Inferior parietal cortex (tissue), 1 donor: ENCODE measurements at regions not wholly inside any gene's neighbourhood (a gene's known extent, or its start where the extent isn't known, plus 50 kb on each side); places are given as distances from the start of the nearest gene placed in this dataset.

Experiments used
- DNase-seq: peaks from one replicate; pipeline ENCODE4 v3.0.0-alpha.2; 2016; ENCODE audit errors: extremely low spot score

DNA sequence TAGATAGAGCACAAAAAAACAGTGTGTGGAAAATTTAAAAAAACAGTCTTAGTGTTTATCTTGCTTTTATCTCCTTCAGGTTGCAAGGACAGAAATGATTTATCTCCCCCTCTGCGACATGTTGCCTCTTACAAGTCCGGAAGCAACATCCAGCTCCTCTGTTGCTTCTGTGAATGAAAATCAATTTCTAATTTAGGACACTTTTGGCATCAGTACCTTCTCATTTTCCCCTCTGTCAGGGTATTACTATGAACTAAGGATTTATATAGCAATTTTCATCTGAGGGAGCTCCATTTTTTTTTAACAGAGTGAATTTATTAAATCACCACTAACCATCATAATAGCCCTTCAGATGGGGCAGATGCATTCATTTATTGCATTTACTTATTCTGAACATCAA lies 116.6 kb upstream of the PLXNC1 start:
- DNase-seq = no peak

DNA sequence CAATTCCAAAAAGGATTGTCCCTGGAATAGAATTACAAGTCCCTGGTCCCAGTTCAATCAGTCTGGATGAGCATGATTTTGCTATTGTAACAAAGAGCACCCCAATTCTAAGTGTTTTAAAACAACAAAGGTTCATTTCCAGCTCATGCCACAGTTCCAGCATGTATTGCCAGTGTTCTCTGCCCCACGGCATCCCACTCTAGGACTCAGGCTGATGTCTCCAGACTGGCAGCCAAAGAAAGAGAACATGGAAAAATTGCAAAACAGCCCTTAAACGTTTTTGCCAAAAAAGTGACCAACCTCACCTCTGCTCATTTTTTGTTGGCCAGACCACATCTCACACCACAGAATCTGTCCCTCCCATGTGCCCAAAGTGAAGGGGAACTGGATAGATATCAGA lies 116.0 kb upstream of the PLXNC1 start:
- DNase-seq = no peak

- DNase-seq = no peak
Observed at GRCh38 chr12:94033101-94033500, 115.3 kb upstream of the PLXNC1 start.

DNA sequence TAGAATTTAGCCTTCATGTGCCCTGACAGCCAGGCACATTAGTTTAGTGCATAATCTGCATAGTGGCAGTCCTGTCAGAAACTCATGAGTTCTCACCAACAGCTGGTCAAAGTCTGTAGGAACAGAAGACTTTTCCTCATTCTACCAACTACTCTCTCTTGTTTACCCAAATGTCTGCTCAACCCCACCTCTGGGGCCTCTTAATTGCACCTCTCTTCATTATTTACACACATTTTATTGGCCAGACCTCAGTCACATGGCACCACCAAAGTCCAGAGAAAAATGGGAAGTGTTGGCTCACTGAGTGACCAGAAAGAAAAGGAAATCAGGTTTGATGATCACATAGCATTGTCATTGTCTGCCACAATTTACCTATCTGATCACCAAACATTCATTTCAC lies 114.6 kb upstream of the PLXNC1 start:
- no peak for DNase-seq

GRCh38 chr12:94037444-94037843 lies 110.9 kb upstream of the PLXNC1 start:
- no peak for DNase-seq

GRCh38 chr12:94038605-94039004 lies 109.8 kb upstream of the PLXNC1 start:
- no peak for DNase-seq

GRCh38 chr12:94039199-94039840 lies 109.1 kb upstream of the PLXNC1 start:
- no peak for DNase-seq

DNA sequence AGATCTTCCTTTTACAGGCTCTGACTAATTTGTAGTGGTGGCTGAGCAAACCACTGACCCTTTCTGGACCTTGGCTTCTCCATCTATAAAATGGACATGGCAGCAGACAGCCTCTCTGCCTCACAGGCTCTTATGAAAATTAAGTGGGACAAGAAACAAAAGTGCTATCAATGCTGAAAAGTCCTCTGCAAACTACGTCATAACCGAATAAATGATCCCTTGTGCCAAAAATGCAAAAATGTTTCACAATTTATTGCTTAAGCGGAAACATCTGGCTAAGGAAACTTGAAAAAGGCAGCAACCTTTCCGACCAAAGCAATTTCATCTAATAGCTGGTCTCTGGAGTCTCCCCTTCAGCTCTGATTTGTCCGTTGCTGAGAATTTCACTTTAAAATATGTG lies 108.5 kb upstream of the PLXNC1 start:
- no peak for DNase-seq

DNA sequence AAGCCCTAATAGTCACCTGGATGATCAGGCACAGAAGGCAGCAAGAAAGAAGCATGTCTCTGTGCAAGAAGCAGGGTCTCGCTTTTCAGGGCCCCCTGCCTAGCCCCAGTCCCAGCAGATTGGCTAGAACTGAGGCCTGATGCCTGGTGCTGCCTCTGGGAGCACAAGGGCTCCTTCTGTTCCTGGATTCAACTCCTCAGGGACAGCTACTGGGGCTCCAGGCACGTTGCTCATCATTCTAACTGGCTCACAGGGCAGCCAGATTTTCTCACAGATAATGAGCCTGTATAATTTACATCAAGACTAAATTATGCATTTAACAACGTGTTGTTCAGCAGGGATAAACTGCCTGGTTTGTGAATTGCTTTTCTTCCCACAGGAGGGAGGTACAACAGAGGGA lies 106.5 kb upstream of the PLXNC1 start:
- DNase-seq = no peak

- no peak for DNase-seq
Observed at GRCh38 chr12:94042321-94042720, 106.1 kb upstream of the PLXNC1 start.

DNA sequence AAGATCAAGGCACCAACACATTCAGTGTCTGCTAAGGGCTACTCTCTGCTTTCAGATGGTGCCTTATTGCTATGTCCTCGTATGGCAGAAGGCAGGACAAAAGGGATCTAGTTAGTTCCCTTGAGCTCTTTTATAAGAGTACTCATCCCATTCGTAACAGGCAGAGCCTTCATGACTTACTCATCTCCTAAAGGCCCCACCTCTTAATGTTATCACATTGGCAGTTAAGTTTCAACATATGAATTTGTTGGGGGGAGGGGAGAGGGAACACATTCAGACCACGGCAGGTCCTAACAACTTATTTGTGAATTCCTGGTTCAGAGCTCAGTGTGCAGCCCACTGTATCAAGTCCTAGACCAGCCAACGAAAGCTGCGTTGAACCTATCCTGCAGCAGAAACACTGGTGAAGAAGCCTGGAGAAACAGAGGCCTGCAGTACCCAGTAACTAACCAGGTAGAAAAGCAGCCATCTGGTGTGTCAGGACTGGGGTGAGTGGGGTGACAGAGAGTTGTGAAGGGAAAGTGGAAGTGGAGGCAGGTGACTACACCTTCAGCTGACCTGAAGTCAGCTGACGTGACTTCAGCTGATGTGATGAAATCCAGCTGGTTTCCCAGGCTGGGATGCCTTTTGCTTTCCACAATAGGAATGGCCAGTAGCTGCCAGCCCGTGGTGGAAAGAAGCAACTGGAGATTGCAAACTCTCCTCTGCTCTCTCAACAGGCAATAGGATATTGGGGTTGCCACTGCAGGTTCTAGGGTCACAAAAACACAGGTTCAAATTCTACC lies 101.6 kb upstream of the PLXNC1 start:
- no peak for DNase-seq

DNA sequence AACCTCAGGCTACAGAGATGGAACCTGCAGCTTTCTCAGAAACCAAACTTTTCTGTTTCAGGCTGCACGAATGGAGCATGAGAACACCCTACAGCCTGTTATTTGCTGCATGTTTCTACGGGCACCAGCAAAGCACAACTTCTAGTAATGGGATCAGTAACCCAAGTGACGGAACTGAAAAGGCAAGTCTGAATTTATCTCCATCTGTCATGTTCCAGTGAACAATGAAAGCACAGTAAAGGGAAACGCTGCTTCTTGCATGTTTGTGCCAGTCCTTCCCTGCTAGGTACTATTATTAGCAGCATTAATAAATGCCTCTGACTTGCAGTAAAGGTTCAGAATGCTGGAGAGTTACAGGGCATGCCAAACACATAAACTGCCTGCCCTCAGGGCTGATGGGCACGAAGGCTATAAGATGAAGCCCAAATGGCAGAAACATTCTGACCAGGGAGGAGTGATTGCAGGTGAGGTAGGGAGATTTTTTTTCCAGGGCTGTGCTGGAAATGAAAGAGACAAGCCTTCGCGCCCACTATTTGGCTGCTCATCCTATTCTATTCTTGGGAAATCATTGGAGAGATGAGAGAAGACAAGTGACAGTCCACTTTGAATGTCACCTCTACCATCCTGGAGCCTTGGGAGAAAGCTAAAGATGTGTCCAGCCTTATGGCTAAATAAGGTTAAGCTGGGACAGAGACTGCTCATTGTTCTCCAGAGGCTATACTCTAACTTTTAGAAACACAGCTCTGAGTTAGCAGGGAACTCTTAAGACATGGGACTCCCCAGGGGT lies 100.4 kb upstream of the PLXNC1 start:
- no peak for DNase-seq

GRCh38 chr12:94048757-94049156 lies 99.6 kb upstream of the PLXNC1 start:
- no peak for DNase-seq

GRCh38 chr12:94049718-94050117 lies 98.7 kb upstream of the PLXNC1 start:
- no peak for DNase-seq

DNA sequence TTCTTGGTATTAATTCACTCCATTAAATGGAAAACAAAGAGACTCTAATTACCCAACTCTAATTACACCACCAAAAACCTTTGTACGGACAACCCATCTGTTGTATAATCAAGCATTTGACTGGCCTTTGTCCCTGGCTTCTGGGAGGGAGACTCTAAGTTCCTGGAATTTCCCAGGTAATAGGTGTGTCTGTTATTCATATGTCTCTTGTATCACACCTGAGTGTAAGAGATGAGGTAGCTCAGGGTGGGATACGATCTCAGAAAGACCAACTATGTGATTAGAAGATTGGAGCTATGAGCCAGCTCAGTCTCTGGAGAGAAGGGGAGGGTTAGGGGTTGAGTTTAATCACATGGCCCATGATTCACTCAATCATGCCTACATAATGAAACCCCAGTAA lies 94.7 kb upstream of the PLXNC1 start:
- no peak for DNase-seq

- no peak for DNase-seq
Observed at GRCh38 chr12:94055528-94055927, 92.8 kb upstream of the PLXNC1 start.

DNA sequence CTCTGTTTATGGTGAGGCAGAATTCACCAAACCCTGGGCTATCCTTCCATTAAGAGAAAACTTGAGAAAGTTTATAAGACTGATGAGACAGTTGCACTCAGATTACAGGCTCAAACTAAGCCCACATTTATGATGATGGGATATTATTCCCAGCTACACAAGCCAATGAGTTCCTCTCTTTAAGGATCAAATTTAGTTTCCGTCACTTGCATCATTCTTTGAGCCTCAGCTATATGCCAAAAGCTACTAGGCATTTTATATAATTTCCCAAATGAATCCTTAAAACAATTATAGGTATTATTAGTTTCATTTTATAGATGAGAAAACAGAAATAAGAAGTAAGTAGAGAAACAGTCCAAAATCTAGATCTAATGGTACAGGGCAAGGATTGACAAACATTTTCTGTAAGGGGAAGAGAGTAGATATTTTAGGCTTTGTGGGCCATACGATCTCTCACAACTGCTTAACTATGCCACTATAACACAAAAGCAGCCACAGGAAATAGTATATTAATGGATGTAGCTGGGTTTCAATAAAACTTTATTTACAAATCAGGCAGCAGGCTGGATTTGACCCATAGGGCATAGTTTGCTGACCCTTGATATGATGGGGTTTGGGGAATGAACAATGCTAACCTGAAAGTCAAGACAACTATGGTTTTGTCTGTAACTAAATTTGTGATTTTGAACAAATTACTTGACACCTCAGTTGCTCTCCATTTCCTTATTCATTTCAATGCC lies 91.8 kb upstream of the PLXNC1 start:
- no peak for DNase-seq

GRCh38 chr12:94057262-94058151 lies 90.9 kb upstream of the PLXNC1 start:
- no peak for DNase-seq

DNA sequence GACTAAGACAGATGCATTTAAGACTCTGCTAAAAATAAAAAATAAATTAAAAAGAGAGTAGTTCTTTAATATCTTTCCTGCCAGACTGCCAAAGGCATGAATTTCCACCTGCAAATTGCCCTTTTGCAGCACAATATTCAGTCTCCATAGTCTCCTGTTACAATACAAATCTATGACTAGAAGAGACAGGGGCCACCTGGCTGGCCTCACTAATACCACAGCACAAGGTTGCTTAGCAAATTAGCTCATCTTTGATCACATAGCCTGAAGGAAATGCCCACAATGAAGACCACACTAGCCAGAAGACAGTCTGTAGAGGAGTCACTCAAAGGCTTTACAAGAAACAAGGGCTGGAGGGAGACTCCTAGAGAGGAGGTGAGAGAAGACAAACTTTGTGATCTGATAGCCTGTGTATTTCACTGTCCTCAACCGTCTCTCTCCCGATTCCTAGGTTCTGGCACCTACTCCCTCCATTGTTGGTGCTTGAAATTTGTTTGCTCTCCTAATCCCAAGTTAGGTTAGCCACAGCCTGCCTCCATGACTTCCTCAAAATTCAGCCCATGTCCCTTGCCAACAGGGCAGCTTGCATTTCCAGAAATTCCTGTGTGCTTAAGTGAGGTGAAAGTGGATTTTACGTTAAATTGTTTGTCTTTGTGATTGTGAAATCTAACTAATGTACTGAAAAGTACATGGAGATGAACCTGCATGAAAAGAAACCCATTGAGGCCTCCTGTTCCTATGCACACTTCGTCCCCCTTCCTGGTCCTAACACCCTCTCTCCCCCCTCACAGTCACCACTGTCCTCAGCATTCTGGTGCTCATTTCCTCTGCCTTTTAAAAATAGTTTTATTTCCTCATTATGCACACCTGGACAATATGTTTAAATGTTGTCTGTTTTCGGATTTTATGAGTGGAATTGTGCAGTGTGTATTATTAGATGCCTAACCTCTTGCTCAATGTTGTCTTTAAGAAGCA lies 88.7 kb upstream of the PLXNC1 start:
- no peak for DNase-seq

DNA sequence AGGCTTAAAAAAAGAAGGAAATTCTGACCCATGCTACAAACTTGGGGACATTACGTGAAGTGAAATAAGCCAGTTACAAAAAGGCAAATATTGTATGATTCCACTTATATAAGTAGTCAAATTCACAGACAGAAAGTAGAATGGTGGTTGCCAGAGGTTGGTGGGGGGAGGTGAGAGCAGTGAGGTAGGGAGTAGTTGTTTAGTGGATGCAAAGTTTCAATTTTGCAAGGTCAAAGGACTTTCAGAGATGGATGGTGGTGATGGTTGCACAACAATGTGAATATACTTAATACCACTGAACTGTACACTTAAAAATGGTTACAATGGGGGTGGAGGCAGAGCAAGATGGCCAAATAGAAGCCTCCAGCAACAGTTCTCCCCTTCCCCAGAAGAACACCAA lies 86.2 kb upstream of the PLXNC1 start:
- no peak for DNase-seq
